ENCODE measurements at regions not wholly inside any gene's neighbourhood (a gene's known extent, or its start where the extent isn't known, plus 50 kb on each side); places are given as distances from the start of the nearest gene placed in this dataset.

DNA sequence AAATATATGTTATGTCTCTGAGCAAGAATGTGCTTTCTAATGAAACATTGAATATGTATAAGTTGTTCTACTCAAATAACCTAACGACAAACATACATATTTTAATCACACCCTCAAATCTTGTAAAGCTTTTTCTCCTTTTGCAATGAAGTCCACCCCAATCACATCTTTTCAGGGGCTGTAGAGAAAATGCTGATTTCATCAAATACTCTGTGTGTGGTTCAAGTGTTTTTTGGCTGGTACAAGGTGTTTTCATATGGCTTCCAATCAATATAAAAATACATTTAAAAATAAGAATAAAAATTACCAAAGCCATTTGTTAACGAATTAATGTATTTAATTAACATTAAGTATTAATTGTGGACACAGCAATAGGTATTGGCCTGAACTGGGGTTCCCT lies 57.2 kb upstream of the TMEM196 start (continued):
- TF ChIP-seq, protein P1, sequence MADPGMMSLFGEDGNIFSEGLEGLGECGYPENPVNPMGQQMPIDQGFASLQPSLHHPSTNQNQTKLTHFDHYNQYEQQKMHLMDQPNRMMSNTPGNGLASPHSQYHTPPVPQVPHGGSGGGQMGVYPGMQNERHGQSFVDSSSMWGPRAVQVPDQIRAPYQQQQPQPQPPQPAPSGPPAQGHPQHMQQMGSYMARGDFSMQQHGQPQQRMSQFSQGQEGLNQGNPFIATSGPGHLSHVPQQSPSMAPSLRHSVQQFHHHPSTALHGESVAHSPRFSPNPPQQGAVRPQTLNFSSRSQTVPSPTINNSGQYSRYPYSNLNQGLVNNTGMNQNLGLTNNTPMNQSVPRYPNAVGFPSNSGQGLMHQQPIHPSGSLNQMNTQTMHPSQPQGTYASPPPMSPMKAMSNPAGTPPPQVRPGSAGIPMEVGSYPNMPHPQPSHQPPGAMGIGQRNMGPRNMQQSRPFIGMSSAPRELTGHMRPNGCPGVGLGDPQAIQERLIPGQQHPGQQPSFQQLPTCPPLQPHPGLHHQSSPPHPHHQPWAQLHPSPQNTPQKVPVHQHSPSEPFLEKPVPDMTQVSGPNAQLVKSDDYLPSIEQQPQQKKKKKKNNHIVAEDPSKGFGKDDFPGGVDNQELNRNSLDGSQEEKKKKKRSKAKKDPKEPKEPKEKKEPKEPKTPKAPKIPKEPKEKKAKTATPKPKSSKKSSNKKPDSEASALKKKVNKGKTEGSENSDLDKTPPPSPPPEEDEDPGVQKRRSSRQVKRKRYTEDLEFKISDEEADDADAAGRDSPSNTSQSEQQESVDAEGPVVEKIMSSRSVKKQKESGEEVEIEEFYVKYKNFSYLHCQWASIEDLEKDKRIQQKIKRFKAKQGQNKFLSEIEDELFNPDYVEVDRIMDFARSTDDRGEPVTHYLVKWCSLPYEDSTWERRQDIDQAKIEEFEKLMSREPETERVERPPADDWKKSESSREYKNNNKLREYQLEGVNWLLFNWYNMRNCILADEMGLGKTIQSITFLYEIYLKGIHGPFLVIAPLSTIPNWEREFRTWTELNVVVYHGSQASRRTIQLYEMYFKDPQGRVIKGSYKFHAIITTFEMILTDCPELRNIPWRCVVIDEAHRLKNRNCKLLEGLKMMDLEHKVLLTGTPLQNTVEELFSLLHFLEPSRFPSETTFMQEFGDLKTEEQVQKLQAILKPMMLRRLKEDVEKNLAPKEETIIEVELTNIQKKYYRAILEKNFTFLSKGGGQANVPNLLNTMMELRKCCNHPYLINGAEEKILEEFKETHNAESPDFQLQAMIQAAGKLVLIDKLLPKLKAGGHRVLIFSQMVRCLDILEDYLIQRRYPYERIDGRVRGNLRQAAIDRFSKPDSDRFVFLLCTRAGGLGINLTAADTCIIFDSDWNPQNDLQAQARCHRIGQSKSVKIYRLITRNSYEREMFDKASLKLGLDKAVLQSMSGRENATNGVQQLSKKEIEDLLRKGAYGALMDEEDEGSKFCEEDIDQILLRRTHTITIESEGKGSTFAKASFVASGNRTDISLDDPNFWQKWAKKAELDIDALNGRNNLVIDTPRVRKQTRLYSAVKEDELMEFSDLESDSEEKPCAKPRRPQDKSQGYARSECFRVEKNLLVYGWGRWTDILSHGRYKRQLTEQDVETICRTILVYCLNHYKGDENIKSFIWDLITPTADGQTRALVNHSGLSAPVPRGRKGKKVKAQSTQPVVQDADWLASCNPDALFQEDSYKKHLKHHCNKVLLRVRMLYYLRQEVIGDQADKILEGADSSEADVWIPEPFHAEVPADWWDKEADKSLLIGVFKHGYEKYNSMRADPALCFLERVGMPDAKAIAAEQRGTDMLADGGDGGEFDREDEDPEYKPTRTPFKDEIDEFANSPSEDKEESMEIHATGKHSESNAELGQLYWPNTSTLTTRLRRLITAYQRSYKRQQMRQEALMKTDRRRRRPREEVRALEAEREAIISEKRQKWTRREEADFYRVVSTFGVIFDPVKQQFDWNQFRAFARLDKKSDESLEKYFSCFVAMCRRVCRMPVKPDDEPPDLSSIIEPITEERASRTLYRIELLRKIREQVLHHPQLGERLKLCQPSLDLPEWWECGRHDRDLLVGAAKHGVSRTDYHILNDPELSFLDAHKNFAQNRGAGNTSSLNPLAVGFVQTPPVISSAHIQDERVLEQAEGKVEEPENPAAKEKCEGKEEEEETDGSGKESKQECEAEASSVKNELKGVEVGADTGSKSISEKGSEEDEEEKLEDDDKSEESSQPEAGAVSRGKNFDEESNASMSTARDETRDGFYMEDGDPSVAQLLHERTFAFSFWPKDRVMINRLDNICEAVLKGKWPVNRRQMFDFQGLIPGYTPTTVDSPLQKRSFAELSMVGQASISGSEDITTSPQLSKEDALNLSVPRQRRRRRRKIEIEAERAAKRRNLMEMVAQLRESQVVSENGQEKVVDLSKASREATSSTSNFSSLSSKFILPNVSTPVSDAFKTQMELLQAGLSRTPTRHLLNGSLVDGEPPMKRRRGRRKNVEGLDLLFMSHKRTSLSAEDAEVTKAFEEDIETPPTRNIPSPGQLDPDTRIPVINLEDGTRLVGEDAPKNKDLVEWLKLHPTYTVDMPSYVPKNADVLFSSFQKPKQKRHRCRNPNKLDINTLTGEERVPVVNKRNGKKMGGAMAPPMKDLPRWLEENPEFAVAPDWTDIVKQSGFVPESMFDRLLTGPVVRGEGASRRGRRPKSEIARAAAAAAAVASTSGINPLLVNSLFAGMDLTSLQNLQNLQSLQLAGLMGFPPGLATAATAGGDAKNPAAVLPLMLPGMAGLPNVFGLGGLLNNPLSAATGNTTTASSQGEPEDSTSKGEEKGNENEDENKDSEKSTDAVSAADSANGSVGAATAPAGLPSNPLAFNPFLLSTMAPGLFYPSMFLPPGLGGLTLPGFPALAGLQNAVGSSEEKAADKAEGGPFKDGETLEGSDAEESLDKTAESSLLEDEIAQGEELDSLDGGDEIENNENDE (IDR thresholded peaks at IDR 0.05; ENCODE audit: insufficient replicate concordance, low read length): no peak
- TF ChIP-seq SUZ12 (IDR thresholded peaks at IDR 0.05; ENCODE audit: low read length): no peak
- no peak for TF ChIP-seq HDAC2 (IDR thresholded peaks at IDR 0.05; ENCODE audit: borderline replicate concordance in 1 of 2, low read depth in 2 of 2, low read length in 2 of 2)
- no peak for TF ChIP-seq KDM4A (IDR thresholded peaks at IDR 0.05; ENCODE audit: low read depth, low read length, severe bottlenecking)

Data from H1 (cell line).